ENCODE measurements at regions not wholly inside any gene's neighbourhood (a gene's known extent, or its start where the extent isn't known, plus 50 kb on each side); places are given as distances from the start of the nearest gene placed in this dataset.
"Not testable (repeated sequence)": the region's sequence is repeated elsewhere in the genome, so short reads cannot be mapped to it uniquely, and the experiment has no call there.

GRCh38 chr2:94708982-94709381, 162.2 kb upstream of the TEKT4 start:
- TF ChIP-seq EP300 (IDR thresholded peaks at IDR 0.05; ENCODE audit: borderline replicate concordance in 1 of 2, low read depth in 1 of 2, low read length in 1 of 2); GATA2 (CRISPR knock-in tag; IDR thresholded peaks at IDR 0.05); CTCF (IDR thresholded peaks at IDR 0.05); NFIC (IDR thresholded peaks at IDR 0.05; ENCODE audit: borderline replicate concordance); EZH2phosphoT487 (IDR thresholded peaks at IDR 0.05; ENCODE audit: borderline replicate concordance, low read depth); MEF2A (IDR thresholded peaks at IDR 0.05; ENCODE audit: borderline replicate concordance, low read depth): not testable (repeated sequence)

Data from SK-N-SH (cell line).